Endothelial cell of umbilical vein (primary cell): ENCODE measurements at regions not wholly inside any gene's neighbourhood (a gene's known extent, or its start where the extent isn't known, plus 50 kb on each side); places are given as distances from the start of the nearest gene placed in this dataset.

ENCODE experiments used
- BruUV-seq: library from RNA; stranded (reverse); fragments of 400-500 nt; replicated peaks from 2 replicates; lab custom pipeline; 2021; lab: Mats Ljungman, UMichigan
- CTCF ChIA-PET: fragments of 300-600, 350-600 bp; sonication (Branson Sonifier 250); formaldehyde crosslinking; loops from one replicate; lab custom pipeline; 2021; ENCODE audit warnings: antibody characterized with exemption, inconsistent platforms; lab: Charles Lee
- POLR2A ChIA-PET: fragments of 300-600, 350-600 bp; sonication (Branson Sonifier 250); formaldehyde crosslinking; loops from one replicate; lab custom pipeline; 2021; ENCODE audit warnings: antibody characterized with exemption, inconsistent platforms; lab: Charles Lee
- DNase-seq: peaks from one replicate; pipeline ENCODE4 v3.0.0-alpha.2; 2011; ENCODE audit warnings: low read depth, low spot score
- FAIRE-seq: peaks from 2 replicates; lab custom pipeline; 2011; peaks lifted over from hg19 to GRCh38; lab: Jason Lieb, UNC
- H2AFZ ChIP-seq: 2 replicates; pipeline ENCODE4 v1.6.0; 2012; ENCODE audit warnings: low read depth, low read length, control low read depth, inconsistent platforms
- H3K27ac ChIP-seq: 2 replicates; pipeline ENCODE4 v1.5.1; 2011; ENCODE audit warnings: low read depth, mild to moderate bottlenecking, control low read depth, low read length, moderate library complexity; ENCODE audit not compliant: insufficient read depth
- H3K27me3 ChIP-seq, 2 experiments: 2 replicates each; pipeline versions ENCODE4 v1.6.0 to v1.6.1; 2011; ENCODE audit warnings: low read length in 2 of 2, mixed read lengths in 1 of 2; ENCODE audit not compliant: control insufficient read depth in 2 of 2, insufficient read depth in 2 of 2
- H3K36me3 ChIP-seq, 2 experiments: 2 replicates in 1 of 2; 3 replicates in 1 of 2; pipeline ENCODE4 v1.5.1; 2011; ENCODE audit warnings: low read length in 2 of 2, mild to moderate bottlenecking in 1 of 2, moderate library complexity in 1 of 2; ENCODE audit not compliant: control insufficient read depth in 2 of 2, insufficient read depth in 2 of 2; ENCODE audit errors: extremely low read depth in 1 of 2
- H3K4me1 ChIP-seq: 3 replicates; pipeline ENCODE4 v1.5.1; 2011; ENCODE audit warnings: mild to moderate bottlenecking, low read length; ENCODE audit not compliant: control insufficient read depth, insufficient read depth; ENCODE audit errors: extremely low read depth
- H3K4me2 ChIP-seq: 2 replicates; pipeline ENCODE4 v1.6.1; 2011; ENCODE audit warnings: low read length, control low read depth, mixed read lengths; ENCODE audit not compliant: insufficient read depth
- H3K4me3 ChIP-seq, 3 experiments: fragments of 200-600 bp in 1 of 3; sonication (generic), shearing (Covaris generic) in 1 of 3; replicated peaks in 1 of 3; 2 replicates each; pipeline ENCODE4 v1.5.1; 2011 to 2016; ENCODE audit warnings: control low read depth in 3 of 3, low read length in 3 of 3, mild to moderate bottlenecking in 2 of 3, inconsistent platforms in 1 of 3, low read depth in 1 of 3, moderate library complexity in 1 of 3; ENCODE audit not compliant: insufficient read depth in 1 of 3
- H3K79me2 ChIP-seq: 2 replicates; pipeline ENCODE4 v1.6.0; 2012; ENCODE audit warnings: low read length, inconsistent platforms; ENCODE audit not compliant: control insufficient read depth, insufficient read depth
- H3K9ac ChIP-seq: replicated peaks from 2 replicates; pipeline ENCODE3; 2011; ENCODE audit warnings: low read length, control low read depth; ENCODE audit not compliant: insufficient read depth; ENCODE audit errors: extremely low read depth
- H3K9me1 ChIP-seq: replicated peaks from 3 replicates; pipeline ENCODE4 v1.6.0; 2011; ENCODE audit warnings: mild to moderate bottlenecking, low read length; ENCODE audit not compliant: control insufficient read depth, insufficient read depth; ENCODE audit errors: extremely low read depth
- H3K9me3 ChIP-seq: replicated peaks from 2 replicates; pipeline ENCODE4 v1.5.1; 2012; ENCODE audit warnings: low read length, inconsistent platforms; ENCODE audit not compliant: control insufficient read depth, insufficient read depth
- H4K20me1 ChIP-seq: replicated peaks from 2 replicates; pipeline ENCODE3; 2011; ENCODE audit warnings: mild to moderate bottlenecking, low read length; ENCODE audit not compliant: control insufficient read depth, insufficient read depth; ENCODE audit errors: extremely low read depth
- EZH2 ChIP-seq: IDR thresholded peaks from 2 replicates; pipeline ENCODE4 v1.6.1; 2012; ENCODE audit warnings: borderline replicate concordance, low read depth, mild to moderate bottlenecking, moderate library complexity, low read length, inconsistent platforms; ENCODE audit not compliant: severe bottlenecking
- FOS ChIP-seq: IDR thresholded peaks from 2 replicates; pipeline ENCODE4 v1.6.1; 2011; ENCODE audit warnings: mild to moderate bottlenecking, low read length, moderate library complexity, borderline replicate concordance; ENCODE audit not compliant: insufficient read depth
- GATA2 ChIP-seq: IDR thresholded peaks from 2 replicates; pipeline ENCODE4 v1.7.0; 2011; ENCODE audit warnings: low read depth, mild to moderate bottlenecking, moderate library complexity, mixed read lengths, low read length; ENCODE audit not compliant: insufficient read length, insufficient read depth
- JUN ChIP-seq: IDR thresholded peaks from 2 replicates; pipeline ENCODE4 v1.6.1; 2011; ENCODE audit warnings: borderline replicate concordance, low read depth; ENCODE audit not compliant: insufficient read length, insufficient read depth
- MYC ChIP-seq: IDR thresholded peaks from one replicate; pipeline ENCODE4 v1.6.1; 2011; ENCODE audit warnings: mild to moderate bottlenecking, low read depth, low read length
- POLR2A ChIP-seq: IDR thresholded peaks from 2 replicates; pipeline ENCODE4 v1.6.1; 2012; ENCODE audit warnings: low read depth, mild to moderate bottlenecking, control low read depth, low read length
- POLR2AphosphoS5 ChIP-seq: IDR thresholded peaks from 2 replicates; pipeline ENCODE4 v1.6.1; 2012; ENCODE audit warnings: low read depth, mild to moderate bottlenecking, control low read depth, low read length, moderate library complexity; ENCODE audit not compliant: insufficient read depth
- dilution Hi-C: fragments of 300-500 bp; cut with MboI; formaldehyde crosslinking; loops from one replicate; pipeline ENCODE4 v1.15.0; 2019; ENCODE audit warnings: low sequenced_read_pairs; ENCODE audit not compliant: extremely low pct_ligation_motif_present
- intact Hi-C: fragments of 100-400 bp; cut with micrococcal nuclease; formaldehyde crosslinking; loops from one replicate; pipeline ENCODE4 v1.10.0; 2022
- TF ChIP-seq, protein P1 (sequence below), 2 donors: IDR thresholded peaks; 1 replicate in 1 of 2; 2 replicates in 1 of 2; pipeline ENCODE4 v1.5.1; 2011; ENCODE audit warnings: low read length in 2 of 2, mild to moderate bottlenecking in 2 of 2, moderate library complexity in 2 of 2, control low read depth in 1 of 2, inconsistent platforms in 1 of 2, low read depth in 1 of 2; ENCODE audit not compliant: insufficient read depth in 1 of 2; ENCODE audit errors: extremely low read depth in 1 of 2
- TF ChIP-seq, protein P2 (sequence below): IDR thresholded peaks from 2 replicates; pipeline ENCODE4 v1.6.1; 2011; ENCODE audit not compliant: insufficient read depth, insufficient read length

- no peaks in the 10 kb centered on the region for H4K20me1 ChIP-seq
- H3K27me3 ChIP-seq = peaks cover 0 to 2% of the 10 kb centered on the region in 2 experiments
- H3K36me3 ChIP-seq = no peaks in the 10 kb centered on the region
- no peak for TF ChIP-seq EZH2
- no peak for TF ChIP-seq MYC
- no peak for TF ChIP-seq FOS
- no peak for TF ChIP-seq POLR2A
- no peak for TF ChIP-seq JUN
- no peak for TF ChIP-seq POLR2AphosphoS5
- TF ChIP-seq, protein P1, sequence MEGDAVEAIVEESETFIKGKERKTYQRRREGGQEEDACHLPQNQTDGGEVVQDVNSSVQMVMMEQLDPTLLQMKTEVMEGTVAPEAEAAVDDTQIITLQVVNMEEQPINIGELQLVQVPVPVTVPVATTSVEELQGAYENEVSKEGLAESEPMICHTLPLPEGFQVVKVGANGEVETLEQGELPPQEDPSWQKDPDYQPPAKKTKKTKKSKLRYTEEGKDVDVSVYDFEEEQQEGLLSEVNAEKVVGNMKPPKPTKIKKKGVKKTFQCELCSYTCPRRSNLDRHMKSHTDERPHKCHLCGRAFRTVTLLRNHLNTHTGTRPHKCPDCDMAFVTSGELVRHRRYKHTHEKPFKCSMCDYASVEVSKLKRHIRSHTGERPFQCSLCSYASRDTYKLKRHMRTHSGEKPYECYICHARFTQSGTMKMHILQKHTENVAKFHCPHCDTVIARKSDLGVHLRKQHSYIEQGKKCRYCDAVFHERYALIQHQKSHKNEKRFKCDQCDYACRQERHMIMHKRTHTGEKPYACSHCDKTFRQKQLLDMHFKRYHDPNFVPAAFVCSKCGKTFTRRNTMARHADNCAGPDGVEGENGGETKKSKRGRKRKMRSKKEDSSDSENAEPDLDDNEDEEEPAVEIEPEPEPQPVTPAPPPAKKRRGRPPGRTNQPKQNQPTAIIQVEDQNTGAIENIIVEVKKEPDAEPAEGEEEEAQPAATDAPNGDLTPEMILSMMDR (IDR thresholded peaks at IDR 0.05; ENCODE audit: extremely low read depth in 1 of 2, insufficient read depth in 1 of 2, low read depth in 1 of 2, low read length in 2 of 2) = no peak
- no peak for TF ChIP-seq GATA2
- TF ChIP-seq, protein P2, sequence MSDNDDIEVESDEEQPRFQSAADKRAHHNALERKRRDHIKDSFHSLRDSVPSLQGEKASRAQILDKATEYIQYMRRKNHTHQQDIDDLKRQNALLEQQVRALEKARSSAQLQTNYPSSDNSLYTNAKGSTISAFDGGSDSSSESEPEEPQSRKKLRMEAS = no peak
- H3K4me1 ChIP-seq = no peaks in the 10 kb centered on the region
- H3K9me1 ChIP-seq = no peaks in the 10 kb centered on the region
- H3K4me2 ChIP-seq = no peak overlapping the region
- no TSS peak for BruUV-seq
- CTCF ChIA-PET = no interaction called here
- no peaks in the 10 kb centered on the region for H3K79me2 ChIP-seq
- H2AFZ ChIP-seq = no peak overlapping the region
- H3K9me3 ChIP-seq = no peaks in the 10 kb centered on the region
- POLR2A ChIA-PET = no interaction called here
- intact Hi-C loops = no loop called here
- no peak for DNase-seq
- H3K27ac ChIP-seq = no peak overlapping the region
- FAIRE-seq = no peak
- no peak overlapping the region for H3K9ac ChIP-seq
- no peak overlapping the region for H3K4me3 ChIP-seq
- dilution Hi-C loops = no loop called here
These were observed 262.8 kb upstream of the FANCL start for GRCh38 chr2:58503918-58504317.
